Muscle of leg (tissue), 3 donors: ENCODE measurements at regions not wholly inside any gene's neighbourhood (a gene's known extent, or its start where the extent isn't known, plus 50 kb on each side); places are given as distances from the start of the nearest gene placed in this dataset.
A peak's percentile ranks its signal among the peaks of the same experiment; 100 is the strongest.

Experiments
- DNase-seq: peaks from one replicate; pipeline ENCODE4 v3.0.0; 2013
- H3K27ac ChIP-seq: one replicate; pipeline ENCODE4 v1.5.1; 2013; ENCODE audit warnings: mild to moderate bottlenecking, low read length, control low read depth
- H3K27me3 ChIP-seq: one replicate; pipeline ENCODE4 v1.6.1; 2013; ENCODE audit warnings: low read length; ENCODE audit not compliant: control insufficient read depth, insufficient read depth
- H3K36me3 ChIP-seq: one replicate; pipeline ENCODE4 v1.6.1; 2013; ENCODE audit warnings: low read length; ENCODE audit not compliant: control insufficient read depth, insufficient read depth
- H3K4me1 ChIP-seq: one replicate; pipeline ENCODE4 v1.6.1; 2013; ENCODE audit warnings: low read length; ENCODE audit not compliant: control insufficient read depth, insufficient read depth
- H3K4me3 ChIP-seq: one replicate; pipeline ENCODE4 v1.5.1; 2013; ENCODE audit warnings: low read length, control low read depth
- H3K9me3 ChIP-seq: replicated peaks from 2 replicates; pipeline ENCODE4 v1.6.1; 2013; ENCODE audit warnings: low read depth, low read length; ENCODE audit not compliant: control insufficient read depth
- WGBS: methylation state at CpG from one replicate; pipeline ENCODE4 v1.1.5; 2013; ENCODE audit warnings: missing lambda C conversion rate; ENCODE audit not compliant: insufficient coverage; 5-methylcytosine and 5-hydroxymethylcytosine counted together

DNA sequence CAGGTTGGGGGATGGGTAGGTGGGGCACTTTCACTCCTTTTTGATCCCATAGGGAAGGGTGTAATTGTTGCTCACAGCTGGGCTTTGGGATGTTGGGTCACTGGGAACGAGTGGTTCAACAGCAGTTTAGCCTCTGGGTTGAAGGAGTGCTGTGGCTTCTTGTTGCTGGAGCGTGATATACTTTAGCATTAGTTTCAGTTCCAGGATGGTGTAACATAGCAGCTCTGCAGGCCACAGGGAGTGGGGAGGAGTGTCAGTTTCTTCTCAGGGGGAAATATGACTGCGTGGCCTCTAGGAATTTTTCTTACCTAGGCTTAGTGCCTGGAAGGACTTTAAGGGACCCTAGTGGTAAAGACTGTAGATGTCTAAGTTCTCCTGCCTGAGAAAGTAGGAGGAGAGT lies 1105.3 kb upstream of the TMPRSS15 start:
- Histone ChIP-seq H3K9me3 (peaks cover 6% of the 10 kb centered on the region), H3K4me1 (no peaks in the 10 kb centered on the region), H3K4me3 (no peak overlapping the region), H3K27me3 (no peaks in the 10 kb centered on the region), H3K27ac (no peak overlapping the region), H3K36me3 (no peaks in the 10 kb centered on the region)
- no peak for DNase-seq
- WGBS: 64% methylated on average over 3 of the region's 3 CpGs

DNA sequence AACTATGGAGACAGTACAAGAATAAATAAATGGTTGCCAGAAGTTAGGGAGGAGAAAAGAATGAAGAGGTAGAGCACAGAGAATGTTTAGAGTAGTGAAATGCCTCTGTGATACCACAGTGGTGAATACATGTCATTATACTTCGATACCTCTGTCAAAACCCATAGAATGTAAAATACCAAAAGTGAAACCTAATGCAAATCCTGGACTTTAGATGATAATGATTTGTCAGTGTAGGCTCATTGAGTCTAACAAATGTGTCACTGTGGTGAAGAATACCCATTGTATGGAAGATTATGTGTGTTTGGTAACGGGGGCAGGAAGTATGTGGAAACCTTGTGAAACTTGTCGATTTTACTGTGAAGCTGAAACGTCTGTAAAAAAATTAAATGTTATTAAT lies 1106.5 kb upstream of the TMPRSS15 start:
- Histone ChIP-seq H3K9me3 (peaks cover 6% of the 10 kb centered on the region), H3K36me3 (no peaks in the 10 kb centered on the region), H3K4me3 (no peak overlapping the region), H3K27me3 (no peaks in the 10 kb centered on the region), H3K4me1 (no peaks in the 10 kb centered on the region), H3K27ac (no peak overlapping the region)
- no CpG with 5 or more reads among the region's 4 CpGs for WGBS
- no peak for DNase-seq

DNA sequence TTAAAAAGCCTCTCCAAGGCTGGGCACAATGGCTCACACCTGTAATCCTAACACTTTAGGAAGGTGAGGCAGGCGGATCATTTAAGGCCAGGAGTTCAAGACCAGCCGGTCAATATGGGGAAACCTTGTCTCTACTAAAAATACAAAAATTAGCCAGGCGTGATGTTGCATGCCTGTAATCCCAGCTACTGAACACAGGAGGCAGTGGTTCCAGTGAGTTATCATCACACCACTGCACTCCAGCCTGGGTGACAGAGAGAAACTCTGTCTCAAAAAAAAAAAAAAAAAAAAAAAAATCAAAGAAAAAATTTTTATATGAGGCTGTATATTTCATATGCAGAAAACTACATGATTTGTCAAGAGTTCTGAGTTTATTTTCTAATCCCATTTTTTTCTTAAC lies 1107.1 kb upstream of the TMPRSS15 start:
- Histone ChIP-seq H3K4me1 (no peaks in the 10 kb centered on the region), H3K27ac (no peak overlapping the region), H3K9me3 (peaks cover 8% of the 10 kb centered on the region), H3K36me3 (no peaks in the 10 kb centered on the region), H3K27me3 (no peaks in the 10 kb centered on the region), H3K4me3 (no peak overlapping the region)
- DNase-seq: no peak
- no CpG with 5 or more reads among the region's 3 CpGs for WGBS

DNA sequence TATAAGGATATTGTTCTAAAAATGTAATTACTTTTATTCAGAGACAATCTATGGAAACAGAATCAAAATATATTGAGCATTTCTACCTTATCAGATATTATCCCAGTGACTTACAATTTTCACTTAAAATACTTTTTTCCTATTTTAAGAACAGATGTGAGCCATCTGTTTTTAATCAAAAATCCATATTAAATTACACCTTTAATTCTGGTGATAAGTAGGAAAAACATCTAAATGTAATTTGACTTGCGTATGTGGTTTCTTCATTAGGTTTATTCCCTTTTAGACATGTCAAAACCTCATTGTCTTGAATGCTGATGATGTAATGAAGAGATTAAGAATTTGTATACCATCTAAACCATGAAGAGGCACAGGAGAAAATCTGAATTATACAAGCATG lies 1118.8 kb upstream of the TMPRSS15 start:
- H3K36me3 ChIP-seq: no peaks in the 10 kb centered on the region
- no peaks in the 10 kb centered on the region for H3K9me3 ChIP-seq
- no peak for DNase-seq
- peak overlapping the region; percentile 15 for H3K27ac ChIP-seq
- WGBS: no CpG with 5 or more reads among the region's 1 CpG
- no peaks in the 10 kb centered on the region for H3K27me3 ChIP-seq
- H3K4me1 ChIP-seq: peaks cover 7% of the 10 kb centered on the region
- H3K4me3 ChIP-seq: no peak overlapping the region

DNA sequence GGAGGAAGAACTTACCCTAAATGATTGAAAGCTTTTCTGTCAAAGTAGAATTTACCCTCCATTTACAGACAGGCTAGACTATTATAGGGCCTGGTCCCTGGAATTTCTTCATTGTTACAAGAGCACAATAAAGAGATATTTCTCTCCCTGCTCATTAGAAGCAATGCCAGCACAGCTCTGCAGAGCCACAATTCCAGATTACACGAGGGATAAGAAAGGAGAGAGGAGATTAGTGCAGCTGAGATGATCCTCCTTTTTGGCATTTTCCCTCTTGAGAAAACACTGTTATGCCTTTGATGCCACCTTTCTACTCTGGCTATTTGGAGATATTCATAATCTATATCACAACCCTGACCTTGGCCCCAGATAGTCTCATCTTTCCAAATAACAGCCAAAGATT lies 1119.5 kb upstream of the TMPRSS15 start:
- Histone ChIP-seq H3K4me3 (no peak overlapping the region), H3K27ac (peak overlapping the region; percentile 40), H3K9me3 (no peaks in the 10 kb centered on the region), H3K27me3 (no peaks in the 10 kb centered on the region), H3K4me1 (peaks cover 7% of the 10 kb centered on the region), H3K36me3 (no peaks in the 10 kb centered on the region)
- peak; percentile 21 for DNase-seq
- no CpG with 5 or more reads among the region's 1 CpG for WGBS

DNA sequence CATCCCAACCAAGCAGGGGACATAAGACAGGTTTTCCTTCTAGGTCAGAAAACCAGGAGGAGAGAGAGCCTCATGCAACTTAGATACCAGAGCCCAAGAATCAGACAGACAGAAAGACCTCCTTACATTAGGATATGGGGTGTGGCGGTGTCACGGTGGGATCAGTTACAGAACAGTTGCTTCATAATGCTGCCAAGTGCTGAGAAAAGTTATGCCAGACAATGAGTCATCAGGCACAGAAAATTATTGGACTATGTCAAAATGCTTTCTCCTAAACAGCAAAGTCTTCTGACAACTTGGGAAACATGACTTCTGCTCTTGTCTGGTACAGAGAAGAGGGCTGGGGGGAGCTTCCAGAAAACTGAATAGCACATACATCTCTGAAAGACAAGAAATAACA lies 1120.2 kb upstream of the TMPRSS15 start:
- Histone ChIP-seq H3K4me3 (no peak overlapping the region), H3K9me3 (no peaks in the 10 kb centered on the region), H3K36me3 (no peaks in the 10 kb centered on the region), H3K27ac (peak overlapping the region; percentile 66), H3K4me1 (peaks cover 7% of the 10 kb centered on the region), H3K27me3 (no peaks in the 10 kb centered on the region)
- no CpG with 5 or more reads among the region's 2 CpGs for WGBS
- DNase-seq: peak; percentile 87

DNA sequence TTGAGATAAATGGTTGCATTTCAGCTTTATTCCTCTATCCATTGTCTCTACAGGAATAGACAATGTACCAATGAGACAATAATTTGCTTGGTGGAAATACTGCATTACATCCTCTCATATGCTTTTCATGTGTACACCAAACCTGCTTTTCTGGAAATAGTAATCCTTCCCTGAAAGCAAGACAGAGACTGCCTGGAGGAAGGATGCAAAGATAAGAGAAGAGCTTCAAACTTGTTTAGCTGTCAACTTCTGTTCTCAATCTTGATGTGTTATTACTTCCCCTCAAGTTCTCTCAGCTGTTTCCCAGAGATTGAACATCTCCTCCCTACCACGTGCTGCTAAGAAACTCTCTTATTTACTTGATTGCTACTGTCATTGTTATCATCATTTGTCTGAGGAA lies 1125.4 kb upstream of the TMPRSS15 start:
- H3K4me1 ChIP-seq: no peaks in the 10 kb centered on the region
- no CpG with 5 or more reads among the region's 1 CpG for WGBS
- no peaks in the 10 kb centered on the region for H3K27me3 ChIP-seq
- no peaks in the 10 kb centered on the region for H3K36me3 ChIP-seq
- H3K4me3 ChIP-seq: no peak overlapping the region
- no peak overlapping the region for H3K27ac ChIP-seq
- no peak for DNase-seq
- H3K9me3 ChIP-seq: no peaks in the 10 kb centered on the region

DNA sequence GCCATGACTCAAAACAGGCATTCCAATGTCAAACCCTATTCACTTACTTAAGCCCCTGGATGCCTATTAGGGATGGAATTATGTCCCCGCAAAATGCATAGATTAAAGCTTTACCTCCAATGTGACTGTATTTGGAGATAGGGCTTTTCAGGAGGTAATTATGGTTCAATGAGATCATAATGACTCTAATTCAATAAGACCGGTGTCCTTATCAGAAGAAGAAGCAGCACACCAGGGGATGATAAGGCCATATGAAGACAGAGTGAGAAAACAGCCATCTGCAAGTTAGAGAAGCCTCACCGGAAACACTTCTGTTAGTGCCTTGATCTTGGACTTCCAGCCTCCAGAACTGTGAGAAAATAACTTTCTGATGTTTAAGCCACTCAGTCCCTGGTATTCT lies 1131.8 kb upstream of the TMPRSS15 start:
- Histone ChIP-seq H3K9me3 (no peaks in the 10 kb centered on the region), H3K27me3 (no peaks in the 10 kb centered on the region), H3K36me3 (no peaks in the 10 kb centered on the region), H3K4me3 (no peak overlapping the region), H3K27ac (no peak overlapping the region), H3K4me1 (no peaks in the 10 kb centered on the region)
- DNase-seq: no peak
- 100% methylated on average over 1 of the region's 3 CpGs for WGBS

DNA sequence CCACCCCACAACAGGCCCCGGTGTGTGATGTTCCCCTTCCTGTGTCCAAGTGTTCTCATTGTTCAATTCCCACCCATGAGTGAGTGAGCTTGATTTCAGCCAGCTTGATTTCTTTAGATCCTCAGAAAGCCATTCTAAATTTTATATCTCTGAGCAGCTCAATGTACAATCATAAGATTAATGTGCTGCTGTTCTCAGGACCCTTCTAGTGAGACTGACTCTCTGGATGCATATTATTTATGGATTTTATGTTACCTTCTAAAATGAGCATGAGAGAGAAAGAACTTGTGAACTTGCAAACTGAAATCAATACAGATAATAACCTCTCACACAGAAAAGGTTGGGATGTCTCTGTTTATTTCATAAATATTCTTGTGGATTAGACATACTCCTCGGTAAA lies 1133.5 kb upstream of the TMPRSS15 start:
- no peaks in the 10 kb centered on the region for H3K9me3 ChIP-seq
- no peaks in the 10 kb centered on the region for H3K36me3 ChIP-seq
- H3K4me1 ChIP-seq: no peaks in the 10 kb centered on the region
- no peak overlapping the region for H3K27ac ChIP-seq
- no peak overlapping the region for H3K4me3 ChIP-seq
- WGBS: 67% methylated on average over 1 of the region's 2 CpGs
- no peak for DNase-seq
- H3K27me3 ChIP-seq: no peaks in the 10 kb centered on the region

DNA sequence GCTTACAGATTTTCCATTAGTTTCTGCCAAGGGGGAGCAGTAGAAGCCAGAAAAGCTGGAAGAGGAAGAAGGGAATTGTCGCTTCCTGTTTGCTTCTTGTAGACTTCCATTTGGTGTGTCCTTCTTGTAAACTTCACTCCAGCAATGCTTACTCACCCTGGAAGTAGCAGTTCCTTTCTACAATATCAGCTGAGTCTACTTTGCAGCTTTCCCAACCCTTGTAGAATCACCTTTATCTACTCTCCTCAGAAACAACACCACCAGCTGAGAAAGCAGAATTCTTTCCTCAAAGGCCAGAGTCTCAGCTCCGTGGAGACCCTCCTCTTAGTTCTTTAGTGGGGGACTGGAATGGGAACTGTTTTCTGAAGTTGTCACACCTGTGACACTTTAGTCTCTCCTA lies 1136.7 kb upstream of the TMPRSS15 start:
- H3K4me1 ChIP-seq: no peaks in the 10 kb centered on the region
- no peak overlapping the region for H3K27ac ChIP-seq
- H3K4me3 ChIP-seq: no peak overlapping the region
- peaks cover 3% of the 10 kb centered on the region for H3K9me3 ChIP-seq
- DNase-seq: peak; percentile 68
- H3K36me3 ChIP-seq: no peaks in the 10 kb centered on the region
- no peaks in the 10 kb centered on the region for H3K27me3 ChIP-seq
- no CpG with 5 or more reads among the region's 2 CpGs for WGBS

DNA sequence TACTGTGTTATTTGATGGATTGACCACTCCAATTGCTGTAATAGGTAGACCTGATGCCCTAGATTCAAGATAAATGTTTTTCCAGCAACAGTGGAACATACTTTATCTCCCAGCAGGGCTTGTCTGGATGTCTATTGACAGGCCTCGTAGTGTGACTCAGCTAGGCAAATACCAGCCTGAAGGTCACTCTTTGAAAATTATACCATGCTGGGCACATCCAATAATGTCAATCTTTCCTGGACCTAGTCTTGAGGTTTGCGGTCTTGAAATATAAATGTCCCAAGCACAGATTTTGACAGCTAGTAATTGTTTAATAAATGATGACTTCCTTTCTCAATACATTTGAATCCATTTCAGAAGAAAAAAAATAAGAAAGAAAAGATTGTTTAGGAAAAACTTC lies 1138.0 kb upstream of the TMPRSS15 start:
- H3K27me3 ChIP-seq: no peaks in the 10 kb centered on the region
- peak; percentile 13 for DNase-seq
- no peak overlapping the region for H3K27ac ChIP-seq
- H3K9me3 ChIP-seq: peaks cover 3% of the 10 kb centered on the region
- 63% methylated on average over 1 of the region's 2 CpGs for WGBS
- H3K4me3 ChIP-seq: no peak overlapping the region
- H3K4me1 ChIP-seq: no peaks in the 10 kb centered on the region
- H3K36me3 ChIP-seq: no peaks in the 10 kb centered on the region
